SK-N-SH (cell line): ENCODE measurements at regions not wholly inside any gene's neighbourhood (a gene's known extent, or its start where the extent isn't known, plus 50 kb on each side); places are given as distances from the start of the nearest gene placed in this dataset.

Experiments used
- CTCF ChIA-PET: fragments of 300-600, 350-600 bp; formaldehyde crosslinking; extraction: SDS; loops from one replicate; lab custom pipeline; 2021; lab: Yijun Ruan, JAX
- POLR2A ChIA-PET: fragments of 350-600 bp; sonication (Branson Sonifier 250); formaldehyde crosslinking; extraction: SDS; loops from one replicate; lab custom pipeline; 2020; ENCODE audit warnings: antibody characterized with exemption, inconsistent platforms; lab: Yijun Ruan, JAX
- DNase-seq: peaks from one replicate; pipeline ENCODE4 v3.0.0; 2012
- H2AFZ ChIP-seq: fragments of 200-600 bp; sonication (generic); 2 replicates; pipeline ENCODE4 v1.8.1; 2016; ENCODE audit warnings: antibody characterized with exemption, mild to moderate bottlenecking, low read depth
- H3F3A ChIP-seq: fragments of 200-600 bp; sonication (generic); replicated peaks from 2 replicates; pipeline ENCODE3; 2016; ENCODE audit warnings: antibody characterized with exemption, mild to moderate bottlenecking; ENCODE audit not compliant: insufficient read depth
- H3K27ac ChIP-seq, 2 experiments: fragments of 200-500 bp in 1 of 2; fragments of 200-600 bp in 1 of 2; sonication (Bioruptor generic) in 1 of 2; sonication (generic), shearing (Covaris generic) in 1 of 2; 2 replicates each; pipeline versions ENCODE4 v1.5.1 to v1.6.1; 2014 to 2016; ENCODE audit warnings: low read depth in 2 of 2, inconsistent platforms in 1 of 2, low read length in 1 of 2, mild to moderate bottlenecking in 1 of 2, mixed read lengths in 1 of 2
- H3K27me3 ChIP-seq: fragments of 200-600 bp; sonication (generic), shearing (Covaris generic); 2 replicates; pipeline ENCODE4 v1.6.1; 2016; ENCODE audit warnings: mixed run types; ENCODE audit not compliant: insufficient read depth
- H3K36me3 ChIP-seq, 2 experiments: fragments of 200-500 bp in 1 of 2; fragments of 200-600 bp in 1 of 2; sonication (Bioruptor generic) in 1 of 2; sonication (generic) in 1 of 2; replicated peaks in 1 of 2; 2 replicates each; pipeline versions ENCODE3 to v1.5.1; 2014 to 2016; ENCODE audit warnings: low read length in 1 of 2, mild to moderate bottlenecking in 1 of 2; ENCODE audit not compliant: insufficient read depth in 2 of 2, control insufficient read depth in 1 of 2
- H3K4me1 ChIP-seq, 2 experiments: fragments of 200-500 bp in 1 of 2; fragments of 200-600 bp in 1 of 2; sonication (Bioruptor generic) in 1 of 2; sonication (generic), shearing (Covaris generic) in 1 of 2; 2 replicates each; pipeline versions ENCODE4 v1.5.1 to v1.6.1; 2014 to 2016; ENCODE audit warnings: low read depth in 1 of 2, low read length in 1 of 2, mixed run types in 1 of 2; ENCODE audit not compliant: insufficient read depth in 2 of 2, control insufficient read depth in 1 of 2
- H3K4me2 ChIP-seq: fragments of 200-600 bp; sonication (generic), shearing (Covaris generic); 2 replicates; pipeline ENCODE4 v1.6.1; 2017; ENCODE audit warnings: mixed run types
- H3K4me3 ChIP-seq, 2 experiments: fragments of 200-500 bp in 1 of 2; fragments of 200-600 bp in 1 of 2; sonication (Bioruptor generic) in 1 of 2; sonication (generic), shearing (Covaris generic) in 1 of 2; 2 replicates each; pipeline versions ENCODE4 v1.5.1 to v1.8.1; 2014 to 2016; ENCODE audit warnings: low read depth in 2 of 2, inconsistent platforms in 1 of 2, low read length in 1 of 2, mild to moderate bottlenecking in 1 of 2, mixed read lengths in 1 of 2, moderate library complexity in 1 of 2
- H3K79me2 ChIP-seq: fragments of 200-600 bp; sonication (generic); 2 replicates; pipeline ENCODE4 v1.8.1; 2017; ENCODE audit warnings: mild to moderate bottlenecking; ENCODE audit not compliant: insufficient read depth
- H3K9ac ChIP-seq: fragments of 200-600 bp; sonication (generic); 2 replicates; pipeline ENCODE4 v1.6.1; 2017; ENCODE audit warnings: mixed run types
- H3K9me2 ChIP-seq: fragments of 200-600 bp; sonication (generic); 2 replicates; pipeline ENCODE4 v1.6.1; 2017; ENCODE audit warnings: mixed run types
- H3K9me3 ChIP-seq: fragments of 200-600 bp; sonication (generic); 2 replicates; pipeline ENCODE4 v1.6.1; 2017; ENCODE audit warnings: mixed run types, mild to moderate bottlenecking, moderate library complexity
- H4K20me1 ChIP-seq: fragments of 200-600 bp; sonication (generic); 2 replicates; pipeline ENCODE4 v1.6.1; 2017; ENCODE audit warnings: mild to moderate bottlenecking, mixed run types; ENCODE audit not compliant: insufficient read depth
- CTCF ChIP-seq: fragments of 200-600 bp; sonication (generic); IDR thresholded peaks from 2 replicates; pipeline ENCODE4 v1.6.1; 2017; ENCODE audit warnings: antibody characterized with exemption, mild to moderate bottlenecking, moderate library complexity
- EP300 ChIP-seq, 2 experiments: IDR thresholded peaks; 2 replicates each; pipeline versions ENCODE4 v1.4.0 to v1.6.1; 2012; ENCODE audit warnings: borderline replicate concordance in 1 of 2, low read depth in 1 of 2, low read length in 1 of 2
- FOXJ3 ChIP-seq: sonication (generic); formaldehyde crosslinking; IDR thresholded peaks from 2 replicates; pipeline ENCODE4 v1.5.1; 2020; ENCODE audit warnings: mild to moderate bottlenecking, missing genetic modification reagents
- FOXM1 ChIP-seq: IDR thresholded peaks from 2 replicates; pipeline ENCODE4 v1.4.0; 2012; ENCODE audit warnings: low read depth, mild to moderate bottlenecking
- JUND ChIP-seq: IDR thresholded peaks from 2 replicates; pipeline ENCODE4 v1.4.0; 2012
- MAX ChIP-seq: IDR thresholded peaks from 2 replicates; pipeline ENCODE4 v1.4.0; 2012; ENCODE audit warnings: low read depth
- MEF2A ChIP-seq: IDR thresholded peaks from 2 replicates; pipeline ENCODE4 v1.4.0; 2012; ENCODE audit warnings: low read depth, borderline replicate concordance
- NRF1 ChIP-seq: IDR thresholded peaks from 2 replicates; pipeline ENCODE4 v1.6.1; 2012; ENCODE audit warnings: low read depth, mild to moderate bottlenecking, low read length
- RCOR1 ChIP-seq: fragments of 150-350 bp; IDR thresholded peaks from 2 replicates; pipeline ENCODE4 v1.6.1; 2017; ENCODE audit warnings: antibody characterized with exemption, low read length
- REST ChIP-seq: IDR thresholded peaks from 2 replicates; pipeline ENCODE4 v1.6.1; 2012; ENCODE audit warnings: mild to moderate bottlenecking, low read depth, low read length, moderate library complexity
- RFX5 ChIP-seq: IDR thresholded peaks from 2 replicates; pipeline ENCODE4 v1.6.1; 2012; ENCODE audit warnings: mild to moderate bottlenecking, improper control_type of control experiment, low read length
- RXRA ChIP-seq: IDR thresholded peaks from 2 replicates; pipeline ENCODE4 v1.4.0; 2012; ENCODE audit warnings: low read depth, mild to moderate bottlenecking, borderline replicate concordance
- SMC3 ChIP-seq: IDR thresholded peaks from 2 replicates; pipeline ENCODE4 v1.6.1; 2012; ENCODE audit warnings: low read depth, low read length, improper control_type of control experiment
- TAF1 ChIP-seq: IDR thresholded peaks from 2 replicates; pipeline ENCODE4 v1.6.1; 2012; ENCODE audit warnings: low read depth, mild to moderate bottlenecking, low read length, moderate library complexity, borderline replicate concordance
- TCF12 ChIP-seq: IDR thresholded peaks from 2 replicates; pipeline ENCODE4 v1.4.0; 2012
- USF1 ChIP-seq: IDR thresholded peaks from 2 replicates; pipeline ENCODE4 v1.4.0; 2012; ENCODE audit warnings: low read depth, borderline replicate concordance
- YY1 ChIP-seq: IDR thresholded peaks from 2 replicates; pipeline ENCODE4 v1.4.0; 2012; ENCODE audit warnings: low read depth, mild to moderate bottlenecking
- ZBTB33 ChIP-seq: IDR thresholded peaks from 2 replicates; pipeline ENCODE4 v1.4.0; 2012; ENCODE audit warnings: low read depth, borderline replicate concordance
- WGBS: methylation state at CpG from one replicate; pipeline ENCODE4 v1.1.6; 2017; ENCODE audit warnings: low lambda C conversion rate; 5-methylcytosine and 5-hydroxymethylcytosine counted together

GRCh38 chr3:5828251-5828650, 640.7 kb downstream of the EDEM1 start:
- ChIA-PET POLR2A (no interaction called here), CTCF (no interaction called here)
- no peak overlapping the region for H3K4me3 ChIP-seq
- H2AFZ ChIP-seq = no peak overlapping the region
- H3K79me2 ChIP-seq = no peaks in the 10 kb centered on the region
- no peaks in the 10 kb centered on the region for H3K9me3 ChIP-seq
- H3K4me2 ChIP-seq = no peak overlapping the region
- no peak for DNase-seq
- no peaks in the 10 kb centered on the region for H3K4me1 ChIP-seq
- 14% methylated on average over 2 of the region's 2 CpGs for WGBS
- no peaks in the 10 kb centered on the region for H3K9me2 ChIP-seq
- no peaks in the 10 kb centered on the region for H3K27me3 ChIP-seq
- no peak for TF ChIP-seq JUND
- TF ChIP-seq YY1 = no peak
- no peak for TF ChIP-seq CTCF
- no peak for TF ChIP-seq RXRA
- TF ChIP-seq MEF2A = no peak
- TF ChIP-seq FOXM1 = no peak
- no peak for TF ChIP-seq TAF1
- no peak for TF ChIP-seq USF1
- no peak for TF ChIP-seq ZBTB33
- no peak for TF ChIP-seq SMC3
- no peak for TF ChIP-seq REST
- no peak for TF ChIP-seq RFX5
- TF ChIP-seq EP300 (IDR thresholded peaks at IDR 0.05; ENCODE audit: borderline replicate concordance in 1 of 2, low read depth in 1 of 2, low read length in 1 of 2) = no peak
- no peak for TF ChIP-seq FOXJ3
- no peak for TF ChIP-seq MAX
- TF ChIP-seq NRF1 = no peak
- no peak for TF ChIP-seq TCF12
- no peak for TF ChIP-seq RCOR1
- no peaks in the 10 kb centered on the region for H4K20me1 ChIP-seq
- H3K9ac ChIP-seq = no peak overlapping the region
- no peak overlapping the region for H3K27ac ChIP-seq
- no peaks in the 10 kb centered on the region for H3K36me3 ChIP-seq
- H3F3A ChIP-seq = no peaks in the 10 kb centered on the region
